GM13977 (cell line): ENCODE measurements at regions not wholly inside any gene's neighbourhood (a gene's known extent, or its start where the extent isn't known, plus 50 kb on each side); places are given as distances from the start of the nearest gene placed in this dataset.

Experiments
- DNase-seq: peaks from one replicate; pipeline ENCODE4 v3.0.0; 2012; ENCODE audit warnings: low spot score
- CTCF ChIP-seq: IDR thresholded peaks from 2 replicates; pipeline ENCODE4 v1.5.1; 2012; ENCODE audit warnings: mild to moderate bottlenecking, control low read depth; ENCODE audit not compliant: insufficient read depth; ENCODE audit errors: extremely low read depth, missing control alignments
- in situ Hi-C: fragments of 300-500 bp; cut with MboI; formaldehyde crosslinking; loops from one replicate; pipeline ENCODE4 v1.12.0; 2022; ENCODE audit warnings: low sequenced_read_pairs, low pct_unique_long_range_greater_than_20kb, mixed read lengths, inconsistent platforms; ENCODE audit not compliant: unreplicated experiment

- in situ Hi-C loops: no loop called here
- TF ChIP-seq CTCF: no peak
- DNase-seq: no peak
Observed at GRCh38 chr4:162322054-162322453, 158.3 kb upstream of the FSTL5 start.

GRCh38 chr4:162285753-162286152 is 122.0 kb upstream of the FSTL5 start:
- TF ChIP-seq CTCF: no peak
- DNase-seq: no peak
- in situ Hi-C loops: no loop called here

GRCh38 chr4:162282684-162283083 is 118.9 kb upstream of the FSTL5 start:
- no peak for DNase-seq
- in situ Hi-C loops: no loop called here
- no peak for TF ChIP-seq CTCF

GRCh38 chr4:162274354-162274753 is 110.6 kb upstream of the FSTL5 start:
- in situ Hi-C loops: no loop called here
- TF ChIP-seq CTCF: no peak

GRCh38 chr4:162272215-162272614 is 108.4 kb upstream of the FSTL5 start:
- no peak for TF ChIP-seq CTCF
- in situ Hi-C loops: no loop called here
- DNase-seq: no peak

More at GRCh38 chr4:162274354-162274753, 110.6 kb upstream of the FSTL5 start:
- DNase-seq: peak; percentile 4

- no peak for DNase-seq
- TF ChIP-seq CTCF: no peak
- in situ Hi-C loops: no loop called here
Observed at GRCh38 chr4:162268911-162269310, 105.1 kb upstream of the FSTL5 start.

- in situ Hi-C loops: no loop called here
- DNase-seq: no peak
- no peak for TF ChIP-seq CTCF
Observed at GRCh38 chr4:162265802-162266201, 102.0 kb upstream of the FSTL5 start.
